Suppressor macrophage (primary cell): ENCODE measurements at regions not wholly inside any gene's neighbourhood (a gene's known extent, or its start where the extent isn't known, plus 50 kb on each side); places are given as distances from the start of the nearest gene placed in this dataset.

ENCODE experiments used
- DNase-seq, 4 experiments: peaks; one replicate each; pipeline ENCODE4 v3.0.0-alpha.2; 2020 to 2022

DNA sequence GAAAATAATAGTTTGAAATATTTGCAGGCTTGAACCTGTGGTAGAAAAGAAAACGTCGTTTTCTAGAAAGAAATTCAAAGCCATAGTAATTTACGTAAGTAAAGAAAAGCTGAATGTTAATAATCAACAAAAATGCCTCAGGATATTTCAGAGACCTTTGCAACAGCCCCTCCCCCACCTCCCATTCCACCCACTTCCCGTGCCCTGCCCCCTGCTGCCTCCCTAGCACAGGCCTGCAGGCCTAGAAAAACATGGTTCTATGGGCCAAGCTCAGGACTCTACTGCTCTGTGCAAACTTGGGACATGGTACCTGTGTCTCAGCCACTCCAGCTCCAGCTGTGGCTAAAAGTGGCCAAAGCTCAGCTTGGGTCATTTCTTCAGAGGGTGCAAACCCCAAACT is 223.4 kb upstream of the RBMY1B start:
- no peak for DNase-seq

DNA sequence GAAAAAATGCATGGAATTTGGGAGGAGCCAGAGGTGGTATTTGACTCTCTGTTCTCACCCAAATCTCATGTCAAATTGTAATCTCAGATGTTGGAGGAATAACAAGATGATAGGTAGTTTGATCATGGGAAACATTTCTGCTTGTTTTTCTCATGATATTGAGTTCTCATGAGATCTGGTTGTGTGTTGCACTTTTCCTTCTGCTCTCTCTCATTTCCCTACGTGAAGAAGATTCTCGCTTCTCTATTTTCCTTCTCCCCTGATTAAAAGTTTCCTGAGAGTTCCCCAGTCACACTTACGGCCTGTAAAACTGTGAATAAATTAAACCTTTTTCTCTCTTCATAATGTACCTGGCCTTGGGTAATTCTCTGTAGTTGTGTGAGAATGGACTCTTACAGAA is 222.2 kb upstream of the RBMY1B start:
- peak; percentile 1 to 57 (median 26) for DNase-seq

DNA sequence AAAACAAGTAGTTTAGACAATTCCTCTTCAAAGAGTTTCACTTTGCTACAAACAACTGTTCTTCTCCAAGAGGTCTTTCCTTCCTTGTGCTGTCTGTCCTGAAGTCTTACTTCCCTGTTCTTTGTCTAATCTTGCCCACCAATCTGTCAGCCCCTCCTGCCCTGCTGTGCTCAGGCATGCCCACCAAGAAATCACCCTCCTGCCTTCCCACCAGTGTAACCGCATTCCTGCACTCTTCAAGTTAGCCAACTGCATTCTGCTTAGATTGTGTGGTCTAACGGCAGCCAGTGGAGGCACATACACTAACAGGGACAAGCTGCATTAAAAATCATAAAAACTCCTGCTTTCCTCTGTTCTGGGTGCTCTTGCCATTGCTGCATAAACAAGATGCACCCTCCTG is 215.9 kb upstream of the RBMY1B start:
- no peak for DNase-seq

DNA sequence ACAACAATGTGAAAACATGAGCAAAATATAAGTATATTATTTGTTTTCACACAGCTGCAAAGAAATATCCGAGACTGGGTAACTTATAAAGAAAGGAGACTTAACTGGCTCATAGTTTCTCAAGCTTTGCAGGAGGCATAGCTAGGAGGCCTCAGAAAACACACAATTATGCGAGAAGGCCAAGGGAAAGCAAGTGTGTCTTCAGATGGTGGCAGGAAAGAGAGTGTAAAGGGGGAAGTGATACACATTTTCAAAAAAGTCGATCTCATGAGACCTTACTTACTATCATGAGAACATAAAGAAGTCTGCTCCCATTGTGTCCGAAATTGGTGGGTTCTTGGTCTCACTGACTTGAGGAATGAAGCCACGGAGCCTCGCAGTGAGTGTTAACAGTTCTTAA is 208.9 kb upstream of the RBMY1B start:
- no peak for DNase-seq

DNA sequence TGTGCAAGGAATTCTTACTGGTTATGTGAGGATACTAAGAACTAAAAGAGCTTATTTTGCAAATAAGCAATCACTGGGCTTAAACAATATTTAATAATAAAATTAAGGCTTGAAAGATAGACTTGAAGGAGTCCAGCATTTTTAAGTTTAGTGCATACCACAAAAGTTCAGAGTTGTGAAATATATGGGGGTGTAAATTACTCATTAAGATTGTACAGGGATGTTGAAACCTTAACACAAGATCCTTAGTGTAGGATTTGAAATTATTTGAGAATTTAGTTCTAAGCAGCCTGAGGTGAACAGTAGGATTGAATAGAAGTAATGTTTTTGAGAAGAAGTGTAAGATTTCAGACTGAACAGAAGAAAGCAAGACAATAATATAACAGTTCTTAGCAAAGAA is 195.8 kb upstream of the RBMY1B start:
- peak in 2 of 4 experiments; percentile 43 to 57 for DNase-seq
